ENCODE measurements at regions not wholly inside any gene's neighbourhood (a gene's known extent, or its start where the extent isn't known, plus 50 kb on each side); places are given as distances from the start of the nearest gene placed in this dataset.

GRCh38 chr17:14875557-14876412, 389.3 kb downstream of the PMP22 start:
- Mint-ChIP-seq H3K4me1 (no peaks in the 10 kb centered on the region), H3K27ac (no peak overlapping the region), H3K27me3 (ENCODE audit: insufficient read depth) (peaks cover 4% of the 10 kb centered on the region), H3K9me3 (no peaks in the 10 kb centered on the region), H3K4me3 (no peak overlapping the region), H3K36me3 (ENCODE audit: low read depth) (no peaks in the 10 kb centered on the region)
- WGBS, 2 experiments (ENCODE audit: insufficient coverage in 1 of 2, insufficient read length in 1 of 2), result 92 to 100% methylated on average over 2 to 5 of the region's 5 CpGs
- DNase-seq, result no peak
- H3K27ac ChIP-seq (ENCODE audit: low read depth, low read length), result no peak overlapping the region
- no peak for TF ChIP-seq CTCF (conservative IDR thresholded peaks at IDR 0.05)
- no peaks in the 10 kb centered on the region for H3K9me3 ChIP-seq (ENCODE audit: control insufficient read depth, low read length)
- no peaks in the 10 kb centered on the region for H3K27me3 ChIP-seq (ENCODE audit: control insufficient read depth, insufficient read depth, low read length, poor library complexity, severe bottlenecking)
- no peaks in the 10 kb centered on the region for H3K4me1 ChIP-seq (ENCODE audit: control insufficient read depth, insufficient read depth, low read length)
- no peaks in the 10 kb centered on the region for H3K36me3 ChIP-seq (ENCODE audit: control insufficient read depth, insufficient read depth, low read length)
- no peak overlapping the region for H3K9ac ChIP-seq (ENCODE audit: extremely low read depth, low read length, poor library complexity, severe bottlenecking)
- no peak overlapping the region for H3K4me3 ChIP-seq (ENCODE audit: low read length)

GRCh38 chr17:14873996-14874395, 391.1 kb downstream of the PMP22 start:
- H3K36me3 Mint-ChIP-seq (ENCODE audit: low read depth), result no peaks in the 10 kb centered on the region
- H3K27ac Mint-ChIP-seq, result no peak overlapping the region
- H3K27me3 Mint-ChIP-seq (ENCODE audit: insufficient read depth), result peaks cover 4% of the 10 kb centered on the region
- H3K9ac ChIP-seq (ENCODE audit: extremely low read depth, low read length, poor library complexity, severe bottlenecking), result no peak overlapping the region
- no peak overlapping the region for H3K27ac ChIP-seq (ENCODE audit: low read depth, low read length)
- H3K4me3 ChIP-seq (ENCODE audit: low read length), result no peak overlapping the region
- H3K27me3 ChIP-seq (ENCODE audit: control insufficient read depth, insufficient read depth, low read length, poor library complexity, severe bottlenecking), result no peaks in the 10 kb centered on the region
- DNase-seq, result no peak
- H3K9me3 ChIP-seq (ENCODE audit: control insufficient read depth, low read length), result no peaks in the 10 kb centered on the region
- 96 to 100% methylated on average over 3 to 4 of the region's 4 CpGs for WGBS, 2 experiments (ENCODE audit: insufficient coverage in 1 of 2, insufficient read length in 1 of 2)
- TF ChIP-seq CTCF (conservative IDR thresholded peaks at IDR 0.05), result no peak
- H3K4me3 Mint-ChIP-seq, result no peak overlapping the region
- H3K4me1 ChIP-seq (ENCODE audit: control insufficient read depth, insufficient read depth, low read length), result no peaks in the 10 kb centered on the region
- H3K36me3 ChIP-seq (ENCODE audit: control insufficient read depth, insufficient read depth, low read length), result no peaks in the 10 kb centered on the region
- H3K4me1 Mint-ChIP-seq, result no peaks in the 10 kb centered on the region
- no peaks in the 10 kb centered on the region for H3K9me3 Mint-ChIP-seq

- no peak overlapping the region for H3K27ac Mint-ChIP-seq
- Histone ChIP-seq H3K36me3 (ENCODE audit: control insufficient read depth, insufficient read depth, low read length) (no peaks in the 10 kb centered on the region), H3K4me1 (ENCODE audit: control insufficient read depth, insufficient read depth, low read length) (no peaks in the 10 kb centered on the region), H3K27me3 (ENCODE audit: control insufficient read depth, insufficient read depth, low read length, poor library complexity, severe bottlenecking) (no peaks in the 10 kb centered on the region), H3K9me3 (ENCODE audit: control insufficient read depth, low read length) (no peaks in the 10 kb centered on the region), H3K9ac (ENCODE audit: extremely low read depth, low read length, poor library complexity, severe bottlenecking) (no peak overlapping the region), H3K27ac (ENCODE audit: low read depth, low read length) (no peak overlapping the region), H3K4me3 (ENCODE audit: low read length) (no peak overlapping the region)
- peaks cover 4% of the 10 kb centered on the region for H3K27me3 Mint-ChIP-seq (ENCODE audit: insufficient read depth)
- WGBS, 2 experiments (ENCODE audit: insufficient coverage in 1 of 2, insufficient read length in 1 of 2), result 83 to 92% methylated on average over 1 to 3 of the region's 3 CpGs
- no peaks in the 10 kb centered on the region for H3K36me3 Mint-ChIP-seq (ENCODE audit: low read depth)
- no peaks in the 10 kb centered on the region for H3K9me3 Mint-ChIP-seq
- H3K4me1 Mint-ChIP-seq, result no peaks in the 10 kb centered on the region
- no peak for DNase-seq
- no peak for TF ChIP-seq CTCF (conservative IDR thresholded peaks at IDR 0.05)
- no peak overlapping the region for H3K4me3 Mint-ChIP-seq
Measured at GRCh38 chr17:14873540-14873939, 391.6 kb downstream of the PMP22 start.
